GM23338 (cell line): ENCODE measurements at regions not wholly inside any gene's neighbourhood (a gene's known extent, or its start where the extent isn't known, plus 50 kb on each side); places are given as distances from the start of the nearest gene placed in this dataset.

ENCODE experiments used
- JUNB ChIP-seq: IDR thresholded peaks from one replicate; pipeline ENCODE4 v1.6.1; 2016; ENCODE audit warnings: antibody characterized with exemption; ENCODE audit not compliant: unreplicated experiment
- NANOG ChIP-seq: IDR thresholded peaks from 2 replicates; pipeline ENCODE4 v1.6.1; 2016; ENCODE audit warnings: antibody characterized with exemption, borderline replicate concordance
- ZNF114 ChIP-seq: fragments of 250-450 bp; sonication (Bioruptor Pico); IDR thresholded peaks from 2 replicates; pipeline ENCODE4 v1.5.0; 2020; ENCODE audit warnings: mild to moderate bottlenecking, moderate library complexity
- TF ChIP-seq, protein P1 (sequence below): fragments of 250-450 bp; sonication (Bioruptor Pico); IDR thresholded peaks from 2 replicates; pipeline ENCODE4 v1.5.0; 2020; ENCODE audit warnings: mild to moderate bottlenecking, moderate library complexity
- TF ChIP-seq, protein P2 (sequence below): IDR thresholded peaks from one replicate; pipeline ENCODE4 v1.6.1; 2018; ENCODE audit warnings: antibody characterized with exemption; ENCODE audit not compliant: unreplicated experiment
- TF ChIP-seq, protein P3 (sequence below): IDR thresholded peaks from 2 replicates; pipeline ENCODE4 v1.6.1; 2016; ENCODE audit warnings: antibody characterized with exemption

DNA sequence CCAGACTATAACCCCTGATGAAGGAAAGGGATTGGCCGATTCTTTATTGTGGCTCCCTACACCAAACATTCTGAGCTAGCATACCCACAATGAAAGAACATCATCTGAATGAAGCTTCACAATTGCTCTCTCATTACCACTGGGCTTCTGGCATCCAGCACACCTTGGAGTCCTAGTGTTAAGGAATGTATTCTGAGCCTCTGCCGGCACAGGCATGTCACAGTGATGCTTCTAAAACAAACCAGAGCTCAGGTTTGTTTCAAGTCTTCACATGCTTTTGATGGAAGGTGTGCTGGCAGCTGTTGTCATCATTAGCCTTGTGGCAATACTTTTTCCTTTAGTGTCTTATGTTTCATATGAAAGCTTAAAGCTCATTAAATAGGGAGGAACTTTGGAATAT, 76.3 kb upstream of the RBBP8 start (continued):
- TF ChIP-seq, protein P1, sequence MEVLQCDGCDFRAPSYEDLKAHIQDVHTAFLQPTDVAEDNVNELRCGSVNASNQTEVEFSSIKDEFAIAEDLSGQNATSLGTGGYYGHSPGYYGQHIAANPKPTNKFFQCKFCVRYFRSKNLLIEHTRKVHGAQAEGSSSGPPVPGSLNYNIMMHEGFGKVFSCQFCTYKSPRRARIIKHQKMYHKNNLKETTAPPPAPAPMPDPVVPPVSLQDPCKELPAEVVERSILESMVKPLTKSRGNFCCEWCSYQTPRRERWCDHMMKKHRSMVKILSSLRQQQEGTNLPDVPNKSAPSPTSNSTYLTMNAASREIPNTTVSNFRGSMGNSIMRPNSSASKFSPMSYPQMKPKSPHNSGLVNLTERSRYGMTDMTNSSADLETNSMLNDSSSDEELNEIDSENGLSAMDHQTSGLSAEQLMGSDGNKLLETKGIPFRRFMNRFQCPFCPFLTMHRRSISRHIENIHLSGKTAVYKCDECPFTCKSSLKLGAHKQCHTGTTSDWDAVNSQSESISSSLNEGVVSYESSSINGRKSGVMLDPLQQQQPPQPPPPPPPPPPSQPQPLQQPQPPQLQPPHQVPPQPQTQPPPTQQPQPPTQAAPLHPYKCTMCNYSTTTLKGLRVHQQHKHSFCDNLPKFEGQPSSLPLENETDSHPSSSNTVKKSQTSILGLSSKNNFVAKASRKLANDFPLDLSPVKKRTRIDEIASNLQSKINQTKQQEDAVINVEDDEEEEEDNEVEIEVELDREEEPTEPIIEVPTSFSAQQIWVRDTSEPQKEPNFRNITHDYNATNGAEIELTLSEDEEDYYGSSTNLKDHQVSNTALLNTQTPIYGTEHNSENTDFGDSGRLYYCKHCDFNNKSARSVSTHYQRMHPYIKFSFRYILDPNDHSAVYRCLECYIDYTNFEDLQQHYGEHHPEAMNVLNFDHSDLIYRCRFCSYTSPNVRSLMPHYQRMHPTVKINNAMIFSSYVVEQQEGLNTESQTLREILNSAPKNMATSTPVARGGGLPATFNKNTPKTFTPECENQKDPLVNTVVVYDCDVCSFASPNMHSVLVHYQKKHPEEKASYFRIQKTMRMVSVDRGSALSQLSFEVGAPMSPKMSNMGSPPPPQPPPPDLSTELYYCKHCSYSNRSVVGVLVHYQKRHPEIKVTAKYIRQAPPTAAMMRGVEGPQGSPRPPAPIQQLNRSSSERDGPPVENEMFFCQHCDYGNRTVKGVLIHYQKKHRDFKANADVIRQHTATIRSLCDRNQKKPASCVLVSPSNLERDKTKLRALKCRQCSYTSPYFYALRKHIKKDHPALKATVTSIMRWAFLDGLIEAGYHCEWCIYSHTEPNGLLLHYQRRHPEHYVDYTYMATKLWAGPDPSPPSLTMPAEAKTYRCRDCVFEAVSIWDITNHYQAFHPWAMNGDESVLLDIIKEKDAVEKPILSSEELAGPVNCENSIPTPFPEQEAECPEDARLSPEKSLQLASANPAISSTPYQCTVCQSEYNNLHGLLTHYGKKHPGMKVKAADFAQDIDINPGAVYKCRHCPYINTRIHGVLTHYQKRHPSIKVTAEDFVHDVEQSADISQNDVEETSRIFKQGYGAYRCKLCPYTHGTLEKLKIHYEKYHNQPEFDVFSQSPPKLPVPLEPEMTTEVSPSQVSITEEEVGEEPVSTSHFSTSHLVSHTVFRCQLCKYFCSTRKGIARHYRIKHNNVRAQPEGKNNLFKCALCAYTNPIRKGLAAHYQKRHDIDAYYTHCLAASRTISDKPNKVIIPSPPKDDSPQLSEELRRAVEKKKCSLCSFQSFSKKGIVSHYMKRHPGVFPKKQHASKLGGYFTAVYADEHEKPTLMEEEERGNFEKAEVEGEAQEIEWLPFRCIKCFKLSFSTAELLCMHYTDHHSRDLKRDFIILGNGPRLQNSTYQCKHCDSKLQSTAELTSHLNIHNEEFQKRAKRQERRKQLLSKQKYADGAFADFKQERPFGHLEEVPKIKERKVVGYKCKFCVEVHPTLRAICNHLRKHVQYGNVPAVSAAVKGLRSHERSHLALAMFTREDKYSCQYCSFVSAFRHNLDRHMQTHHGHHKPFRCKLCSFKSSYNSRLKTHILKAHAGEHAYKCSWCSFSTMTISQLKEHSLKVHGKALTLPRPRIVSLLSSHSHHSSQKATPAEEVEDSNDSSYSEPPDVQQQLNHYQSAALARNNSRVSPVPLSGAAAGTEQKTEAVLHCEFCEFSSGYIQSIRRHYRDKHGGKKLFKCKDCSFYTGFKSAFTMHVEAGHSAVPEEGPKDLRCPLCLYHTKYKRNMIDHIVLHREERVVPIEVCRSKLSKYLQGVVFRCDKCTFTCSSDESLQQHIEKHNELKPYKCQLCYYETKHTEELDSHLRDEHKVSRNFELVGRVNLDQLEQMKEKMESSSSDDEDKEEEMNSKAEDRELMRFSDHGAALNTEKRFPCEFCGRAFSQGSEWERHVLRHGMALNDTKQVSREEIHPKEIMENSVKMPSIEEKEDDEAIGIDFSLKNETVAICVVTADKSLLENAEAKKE = peak; percentile 67; the same call in 1 of the 2 replicates
- TF ChIP-seq, protein P2, sequence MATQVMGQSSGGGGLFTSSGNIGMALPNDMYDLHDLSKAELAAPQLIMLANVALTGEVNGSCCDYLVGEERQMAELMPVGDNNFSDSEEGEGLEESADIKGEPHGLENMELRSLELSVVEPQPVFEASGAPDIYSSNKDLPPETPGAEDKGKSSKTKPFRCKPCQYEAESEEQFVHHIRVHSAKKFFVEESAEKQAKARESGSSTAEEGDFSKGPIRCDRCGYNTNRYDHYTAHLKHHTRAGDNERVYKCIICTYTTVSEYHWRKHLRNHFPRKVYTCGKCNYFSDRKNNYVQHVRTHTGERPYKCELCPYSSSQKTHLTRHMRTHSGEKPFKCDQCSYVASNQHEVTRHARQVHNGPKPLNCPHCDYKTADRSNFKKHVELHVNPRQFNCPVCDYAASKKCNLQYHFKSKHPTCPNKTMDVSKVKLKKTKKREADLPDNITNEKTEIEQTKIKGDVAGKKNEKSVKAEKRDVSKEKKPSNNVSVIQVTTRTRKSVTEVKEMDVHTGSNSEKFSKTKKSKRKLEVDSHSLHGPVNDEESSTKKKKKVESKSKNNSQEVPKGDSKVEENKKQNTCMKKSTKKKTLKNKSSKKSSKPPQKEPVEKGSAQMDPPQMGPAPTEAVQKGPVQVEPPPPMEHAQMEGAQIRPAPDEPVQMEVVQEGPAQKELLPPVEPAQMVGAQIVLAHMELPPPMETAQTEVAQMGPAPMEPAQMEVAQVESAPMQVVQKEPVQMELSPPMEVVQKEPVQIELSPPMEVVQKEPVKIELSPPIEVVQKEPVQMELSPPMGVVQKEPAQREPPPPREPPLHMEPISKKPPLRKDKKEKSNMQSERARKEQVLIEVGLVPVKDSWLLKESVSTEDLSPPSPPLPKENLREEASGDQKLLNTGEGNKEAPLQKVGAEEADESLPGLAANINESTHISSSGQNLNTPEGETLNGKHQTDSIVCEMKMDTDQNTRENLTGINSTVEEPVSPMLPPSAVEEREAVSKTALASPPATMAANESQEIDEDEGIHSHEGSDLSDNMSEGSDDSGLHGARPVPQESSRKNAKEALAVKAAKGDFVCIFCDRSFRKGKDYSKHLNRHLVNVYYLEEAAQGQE = no peak
- TF ChIP-seq NANOG (no peak), ZNF114 (CRISPR knock-in tag) (no peak), JUNB (no peak)
- TF ChIP-seq, protein P3, sequence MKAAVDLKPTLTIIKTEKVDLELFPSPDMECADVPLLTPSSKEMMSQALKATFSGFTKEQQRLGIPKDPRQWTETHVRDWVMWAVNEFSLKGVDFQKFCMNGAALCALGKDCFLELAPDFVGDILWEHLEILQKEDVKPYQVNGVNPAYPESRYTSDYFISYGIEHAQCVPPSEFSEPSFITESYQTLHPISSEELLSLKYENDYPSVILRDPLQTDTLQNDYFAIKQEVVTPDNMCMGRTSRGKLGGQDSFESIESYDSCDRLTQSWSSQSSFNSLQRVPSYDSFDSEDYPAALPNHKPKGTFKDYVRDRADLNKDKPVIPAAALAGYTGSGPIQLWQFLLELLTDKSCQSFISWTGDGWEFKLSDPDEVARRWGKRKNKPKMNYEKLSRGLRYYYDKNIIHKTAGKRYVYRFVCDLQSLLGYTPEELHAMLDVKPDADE = no peak
